Transverse colon (tissue), 4 donors: ENCODE measurements at regions not wholly inside any gene's neighbourhood (a gene's known extent, or its start where the extent isn't known, plus 50 kb on each side); places are given as distances from the start of the nearest gene placed in this dataset.

ENCODE experiments used
- DNase-seq: peaks from one replicate; pipeline ENCODE4 v3.0.0-alpha.2; 2019
- H3K27ac ChIP-seq, 4 donors: fragments of 200-600 bp; sonication (generic); 2 replicates each; pipeline ENCODE4 v1.5.1; 2016 to 2018; ENCODE audit warnings: inconsistent platforms in 4 of 4
- H3K27me3 ChIP-seq: fragments of 200-600 bp; sonication (generic); 2 replicates; pipeline ENCODE4 v1.5.1; 2017; ENCODE audit warnings: inconsistent platforms
- H3K36me3 ChIP-seq, 4 donors: fragments of 200-600 bp; sonication (generic); 2 replicates each; pipeline ENCODE4 v1.5.1; 2017 to 2019; ENCODE audit warnings: inconsistent platforms in 4 of 4
- H3K4me1 ChIP-seq, 4 donors: fragments of 200-600 bp; sonication (generic); 2 replicates each; pipeline ENCODE4 v1.5.1; 2017 to 2020; ENCODE audit warnings: inconsistent platforms in 4 of 4
- H3K4me3 ChIP-seq, 4 donors: fragments of 200-600 bp; sonication (generic); 1 replicate in 1 of 4; 2 replicates in 3 of 4; pipeline versions ENCODE4 v1.5.1 to v1.6.1; 2017 to 2019; ENCODE audit warnings: inconsistent platforms in 4 of 4
- H3K9me3 ChIP-seq, 2 donors: fragments of 200-600 bp; sonication (generic); 2 replicates each; pipeline ENCODE4 v1.5.1; 2017 to 2019; ENCODE audit warnings: inconsistent platforms in 2 of 2
- EP300 ChIP-seq: sonication (generic); formaldehyde crosslinking; IDR thresholded peaks from one replicate; pipeline ENCODE4 v1.6.1; 2017; ENCODE audit warnings: antibody characterized with exemption, low read depth
- POLR2A ChIP-seq: fragments of 450-650 bp; IDR thresholded peaks from one replicate; pipeline ENCODE4 v1.6.1; 2016; ENCODE audit warnings: antibody characterized with exemption, mild to moderate bottlenecking, moderate library complexity
- POLR2AphosphoS5 ChIP-seq, 3 donors: sonication (generic); formaldehyde crosslinking; IDR thresholded peaks; one replicate each; pipeline ENCODE4 v1.6.1; 2016; ENCODE audit warnings: antibody characterized with exemption in 3 of 3
- WGBS, 2 donors: methylation state at CpG; one replicate each; pipeline ENCODE4 v1.1.5; 2018; ENCODE audit warnings: low coverage in 1 of 2; 5-methylcytosine and 5-hydroxymethylcytosine counted together
- in situ Hi-C, 4 donors: fragments of 200-750 bp; cut with MboI; loops; one replicate each; pipeline versions ENCODE4 v1.15.0 to v1.15.1; 2017; ENCODE audit warnings: low sequenced_read_pairs in 3 of 4, low pct_ligation_motif_present in 1 of 4, low pct_unique_long_range_greater_than_20kb in 1 of 4
- intact Hi-C: fragments of 100-400 bp; cut with DNase I; formaldehyde crosslinking; loops from one replicate; pipeline ENCODE4 v1.15.1; 2023; ENCODE audit warnings: low total_unique reads
- TF ChIP-seq, protein P1 (sequence below), 5 experiments: fragments of 200-600 bp in 3 of 5; fragments of 450-650 bp in 2 of 5; sonication (generic) in 3 of 5; IDR thresholded peaks; 1 replicate in 2 of 5; 2 replicates in 3 of 5; pipeline ENCODE4 v1.5.1; 2016 to 2017; ENCODE audit warnings: antibody characterized with exemption in 5 of 5, inconsistent platforms in 3 of 5, mild to moderate bottlenecking in 2 of 5, moderate library complexity in 1 of 5

DNA sequence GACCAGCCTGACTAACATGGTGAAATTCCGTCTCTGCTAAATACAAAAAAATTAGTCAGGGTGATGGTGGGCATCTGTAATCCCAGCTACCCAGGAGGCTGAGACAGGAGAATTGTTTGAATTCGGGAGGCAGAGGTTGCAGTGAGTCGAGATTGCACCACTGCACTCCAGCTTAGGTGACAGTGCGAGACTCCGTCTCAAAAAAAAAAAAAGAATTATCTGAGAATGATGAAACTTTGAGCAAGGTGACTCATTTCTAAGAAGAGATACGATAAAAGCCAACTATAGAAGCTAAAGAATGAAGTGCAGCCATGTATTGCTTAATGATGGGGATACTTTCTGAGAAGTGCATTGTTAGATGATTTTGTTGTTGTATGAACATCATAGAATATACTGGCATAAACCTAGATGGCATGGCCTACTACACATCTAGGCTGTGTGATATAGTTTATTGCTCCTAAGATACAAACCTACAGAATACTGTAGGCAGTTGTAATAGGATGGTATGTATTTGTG is 64.7 kb downstream of the SNRPE start:
- no peak overlapping the region for H3K4me3 ChIP-seq
- H3K9me3 ChIP-seq, result no peaks in the 10 kb centered on the region
- H3K4me1 ChIP-seq, result no peaks in the 10 kb centered on the region
- DNase-seq, result no peak
- intact Hi-C loops (no loop called here), in situ Hi-C loops (no loop called here)
- TF ChIP-seq POLR2A (no peak), POLR2AphosphoS5 (IDR thresholded peaks at IDR 0.05) (no peak), EP300 (no peak)
- TF ChIP-seq, protein P1, sequence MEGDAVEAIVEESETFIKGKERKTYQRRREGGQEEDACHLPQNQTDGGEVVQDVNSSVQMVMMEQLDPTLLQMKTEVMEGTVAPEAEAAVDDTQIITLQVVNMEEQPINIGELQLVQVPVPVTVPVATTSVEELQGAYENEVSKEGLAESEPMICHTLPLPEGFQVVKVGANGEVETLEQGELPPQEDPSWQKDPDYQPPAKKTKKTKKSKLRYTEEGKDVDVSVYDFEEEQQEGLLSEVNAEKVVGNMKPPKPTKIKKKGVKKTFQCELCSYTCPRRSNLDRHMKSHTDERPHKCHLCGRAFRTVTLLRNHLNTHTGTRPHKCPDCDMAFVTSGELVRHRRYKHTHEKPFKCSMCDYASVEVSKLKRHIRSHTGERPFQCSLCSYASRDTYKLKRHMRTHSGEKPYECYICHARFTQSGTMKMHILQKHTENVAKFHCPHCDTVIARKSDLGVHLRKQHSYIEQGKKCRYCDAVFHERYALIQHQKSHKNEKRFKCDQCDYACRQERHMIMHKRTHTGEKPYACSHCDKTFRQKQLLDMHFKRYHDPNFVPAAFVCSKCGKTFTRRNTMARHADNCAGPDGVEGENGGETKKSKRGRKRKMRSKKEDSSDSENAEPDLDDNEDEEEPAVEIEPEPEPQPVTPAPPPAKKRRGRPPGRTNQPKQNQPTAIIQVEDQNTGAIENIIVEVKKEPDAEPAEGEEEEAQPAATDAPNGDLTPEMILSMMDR (IDR thresholded peaks at IDR 0.05), result no peak
- H3K27ac ChIP-seq, result no peak overlapping the region
- H3K27me3 ChIP-seq, result no peaks in the 10 kb centered on the region
- H3K36me3 ChIP-seq, result no peaks in the 10 kb centered on the region
- WGBS, 2 donors, result 81 to 88% methylated on average over 6 of the region's 6 CpGs

DNA sequence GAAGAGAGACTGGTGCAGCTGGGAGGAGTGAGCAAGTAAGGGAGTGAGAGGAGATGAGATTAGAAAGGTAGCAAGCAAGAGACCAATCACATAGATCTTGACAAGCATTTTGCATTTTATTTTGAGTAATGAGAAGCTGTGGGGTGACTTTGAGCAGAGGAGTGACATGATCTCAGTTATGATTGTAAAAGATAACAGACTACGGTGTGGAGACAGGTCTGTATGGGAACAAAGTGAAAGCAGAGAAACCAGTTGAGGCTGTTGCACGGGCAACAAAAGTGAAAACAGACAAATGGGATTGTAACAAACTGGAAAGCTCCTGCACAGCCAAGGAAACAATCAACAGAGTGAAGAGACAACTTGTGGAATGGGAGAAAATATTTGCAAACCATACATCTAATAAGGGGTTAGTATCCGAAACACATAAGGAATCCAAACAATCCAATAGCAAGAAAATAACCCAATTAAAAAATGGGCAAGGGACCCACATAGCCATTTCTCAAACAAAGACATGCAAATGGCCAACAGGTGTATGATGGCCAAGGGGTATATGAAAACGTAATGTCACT is 68.4 kb downstream of the SNRPE start:
- Histone ChIP-seq H3K27me3 (peaks cover 5% of the 10 kb centered on the region), H3K4me3 (no peak overlapping the region), H3K36me3 (no peaks in the 10 kb centered on the region), H3K9me3 (no peaks in the 10 kb centered on the region), H3K27ac (no peak overlapping the region), H3K4me1 (no peaks in the 10 kb centered on the region)
- 47 to 63% methylated on average over 3 to 4 of the region's 4 CpGs for WGBS, 2 donors
- in situ Hi-C loops (no loop called here), intact Hi-C loops (no loop called here)
- no peak for DNase-seq
- TF ChIP-seq EP300 (no peak), POLR2A (no peak), POLR2AphosphoS5 (IDR thresholded peaks at IDR 0.05) (no peak)
- TF ChIP-seq, protein P1 (IDR thresholded peaks at IDR 0.05), result no peak

DNA sequence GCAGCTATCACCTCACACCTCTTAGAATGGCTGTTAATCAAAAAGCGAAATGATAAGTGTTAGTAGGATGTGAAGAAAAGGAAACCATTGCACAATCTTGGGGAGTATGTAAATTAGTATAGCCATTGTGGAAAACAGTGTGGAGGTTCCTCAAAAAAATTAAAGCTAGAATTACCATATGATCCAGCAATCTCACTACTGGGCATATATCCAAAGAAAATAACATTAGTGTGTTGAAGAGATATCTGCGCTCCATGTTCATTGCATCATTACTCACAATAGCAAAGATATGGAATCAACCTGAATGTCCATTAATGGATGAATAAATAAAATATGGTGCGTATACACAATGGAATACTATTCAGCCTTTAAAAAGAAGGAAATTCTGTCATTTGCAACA is 68.9 kb downstream of the SNRPE start:
- DNase-seq, result no peak
- H3K27me3 ChIP-seq, result peaks cover 5% of the 10 kb centered on the region
- H3K36me3 ChIP-seq, result no peaks in the 10 kb centered on the region
- in situ Hi-C loops, result no loop called here
- H3K4me1 ChIP-seq, result no peaks in the 10 kb centered on the region
- no peaks in the 10 kb centered on the region for H3K9me3 ChIP-seq
- intact Hi-C loops, result no loop called here
- 77 to 87% methylated on average over 3 of the region's 3 CpGs for WGBS, 2 donors
- no peak overlapping the region for H3K4me3 ChIP-seq
- TF ChIP-seq POLR2AphosphoS5 (IDR thresholded peaks at IDR 0.05) (no peak), EP300 (no peak)
- TF ChIP-seq, protein P1 (IDR thresholded peaks at IDR 0.05), result no peak
- no peak overlapping the region for H3K27ac ChIP-seq

DNA sequence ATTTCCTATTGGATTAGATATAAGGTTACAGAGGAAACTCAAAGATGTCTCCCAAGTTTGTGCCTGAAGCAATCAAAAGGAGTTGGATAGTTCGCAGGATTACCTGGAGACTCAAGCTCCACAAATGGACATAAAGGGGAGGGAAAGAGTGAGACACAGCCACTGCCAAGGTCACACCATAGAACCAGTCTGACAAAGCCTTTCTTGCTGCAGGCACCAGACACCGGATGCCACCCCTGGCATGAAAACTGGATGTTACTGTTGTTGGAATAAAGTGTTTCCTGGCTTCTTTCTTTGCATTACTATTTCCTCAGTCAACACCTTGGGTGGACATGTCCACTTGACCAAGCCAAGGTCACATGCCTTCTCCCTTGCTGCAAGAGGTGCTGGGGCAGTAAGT is 70.6 kb downstream of the SNRPE start:
- Histone ChIP-seq H3K36me3 (no peaks in the 10 kb centered on the region), H3K4me3 (no peak overlapping the region), H3K4me1 (no peaks in the 10 kb centered on the region), H3K27me3 (peaks cover 5% of the 10 kb centered on the region), H3K9me3 (no peaks in the 10 kb centered on the region), H3K27ac (no peak overlapping the region)
- WGBS, 2 donors, result 89 to 100% methylated on average over 1 to 2 of the region's 2 CpGs
- in situ Hi-C loops, result no loop called here
- no peak for DNase-seq
- TF ChIP-seq POLR2AphosphoS5 (IDR thresholded peaks at IDR 0.05), result no peak
- TF ChIP-seq EP300, result no peak
- TF ChIP-seq POLR2A, result no peak
- TF ChIP-seq, protein P1 (IDR thresholded peaks at IDR 0.05), result no peak
- intact Hi-C loops, result no loop called here
